IMR-90 (cell line): ENCODE measurements at regions not wholly inside any gene's neighbourhood (a gene's known extent, or its start where the extent isn't known, plus 50 kb on each side); places are given as distances from the start of the nearest gene placed in this dataset.

Experiments
- ATAC-seq: fragments of 200-7000 bp; cut with Tn5 transposase; 2 replicates; pipeline ENCODE4 v1.9.1; 2020; ENCODE audit warnings: low read depth, mild to moderate bottlenecking, moderate library complexity
- BruUV-seq: library from RNA; stranded (reverse); fragments of 400-500 nt; replicated peaks from 2 replicates; lab custom pipeline; 2021; lab: Mats Ljungman, UMichigan
- CTCF ChIA-PET: fragments of 300-600 bp; formaldehyde crosslinking; extraction: SDS; loops from one replicate; lab custom pipeline; 2021; ENCODE audit warnings: antibody characterized with exemption; lab: Yijun Ruan, JAX
- POLR2A ChIA-PET: fragments of 300-600 bp; sonication (Branson Sonifier 250); formaldehyde crosslinking; loops from one replicate; lab custom pipeline; 2022; ENCODE audit warnings: antibody characterized with exemption; ENCODE audit not compliant: unreplicated experiment; lab: Charles Lee
- DNase-seq: peaks from one replicate; pipeline ENCODE4 v3.0.0; 2013
- H2AFZ ChIP-seq: replicated peaks from 2 replicates; pipeline ENCODE3; 2013; ENCODE audit warnings: low read length, mild to moderate bottlenecking; ENCODE audit not compliant: poor library complexity
- H2AK5ac ChIP-seq: 2 replicates; pipeline ENCODE4 v1.6.1; 2013; ENCODE audit warnings: low read depth, low read length, inconsistent platforms
- H2AK9ac ChIP-seq: replicated peaks from 2 replicates; pipeline ENCODE3; 2013; ENCODE audit warnings: mild to moderate bottlenecking, low read depth, low read length, moderate library complexity; ENCODE audit not compliant: poor library complexity
- H2BK120ac ChIP-seq: 2 replicates; pipeline ENCODE4 v1.6.1; 2013; ENCODE audit warnings: low read depth, low read length, inconsistent platforms
- H2BK15ac ChIP-seq: 3 replicates; pipeline ENCODE4 v1.6.1; 2013; ENCODE audit warnings: low read depth, low read length, inconsistent platforms
- H2BK20ac ChIP-seq: 2 replicates; pipeline ENCODE4 v1.6.1; 2013; ENCODE audit warnings: low read depth, mild to moderate bottlenecking, inconsistent platforms, low read length, moderate library complexity
- H2BK5ac ChIP-seq: 2 replicates; pipeline ENCODE4 v1.6.1; 2013; ENCODE audit warnings: mild to moderate bottlenecking, low read depth, low read length, inconsistent platforms; ENCODE audit not compliant: poor library complexity, severe bottlenecking
- H3K14ac ChIP-seq: replicated peaks from 2 replicates; pipeline ENCODE4 v1.6.1; 2013; ENCODE audit warnings: low read depth, low read length, inconsistent platforms
- H3K18ac ChIP-seq: 2 replicates; pipeline ENCODE4 v1.6.1; 2013; ENCODE audit warnings: low read depth, low read length, control low read depth
- H3K23ac ChIP-seq: 2 replicates; pipeline ENCODE4 v1.6.1; 2013; ENCODE audit warnings: low read depth, low read length, inconsistent platforms
- H3K27ac ChIP-seq: 2 replicates; pipeline ENCODE4 v1.5.1; 2013; ENCODE audit warnings: mild to moderate bottlenecking, control low read depth, low read length; ENCODE audit not compliant: insufficient read depth
- H3K27me3 ChIP-seq: 2 replicates; pipeline ENCODE4 v1.6.1; 2013; ENCODE audit warnings: low read length; ENCODE audit not compliant: control insufficient read depth, insufficient read depth
- H3K36me3 ChIP-seq: 2 replicates; pipeline ENCODE4 v1.6.1; 2013; ENCODE audit warnings: low read length, mixed read lengths; ENCODE audit not compliant: control insufficient read depth, insufficient read depth
- H3K4ac ChIP-seq: 2 replicates; pipeline ENCODE4 v1.6.1; 2013; ENCODE audit warnings: low read depth, low read length, inconsistent platforms
- H3K4me1 ChIP-seq: 2 replicates; pipeline ENCODE4 v1.6.1; 2013; ENCODE audit warnings: low read length, mixed read lengths; ENCODE audit not compliant: control insufficient read depth, insufficient read depth
- H3K4me2 ChIP-seq: 2 replicates; pipeline ENCODE4 v1.6.1; 2013; ENCODE audit warnings: low read depth, mild to moderate bottlenecking, control low read depth, low read length, moderate library complexity
- H3K4me3 ChIP-seq: 2 replicates; pipeline ENCODE4 v1.5.1; 2013; ENCODE audit warnings: low read depth, mild to moderate bottlenecking, control low read depth, low read length, moderate library complexity; ENCODE audit not compliant: insufficient read depth
- H3K56ac ChIP-seq: 2 replicates; pipeline ENCODE4 v1.6.1; 2013; ENCODE audit warnings: low read length, inconsistent platforms; ENCODE audit not compliant: insufficient read depth; ENCODE audit errors: extremely low read depth
- H3K79me1 ChIP-seq, 2 experiments: 2 replicates each; pipeline ENCODE4 v1.6.1; 2013; ENCODE audit warnings: low read length in 2 of 2, inconsistent platforms in 1 of 2, low read depth in 1 of 2
- H3K9ac ChIP-seq: 2 replicates; pipeline ENCODE4 v1.6.1; 2013; ENCODE audit warnings: low read depth, low read length, control low read depth
- H3K9me1 ChIP-seq: 2 replicates; pipeline ENCODE4 v1.6.1; 2013; ENCODE audit warnings: low read length, inconsistent platforms; ENCODE audit not compliant: insufficient read depth
- H3K9me3 ChIP-seq: 2 replicates; pipeline ENCODE4 v1.6.1; 2013; ENCODE audit warnings: low read length; ENCODE audit not compliant: control insufficient read depth, insufficient read depth
- H4K20me1 ChIP-seq: 2 replicates; pipeline ENCODE4 v1.6.1; 2013; ENCODE audit warnings: low read length, inconsistent platforms; ENCODE audit not compliant: insufficient read depth
- H4K5ac ChIP-seq: 2 replicates; pipeline ENCODE4 v1.6.1; 2013; ENCODE audit warnings: mild to moderate bottlenecking, low read depth, low read length, control low read depth
- H4K8ac ChIP-seq, 2 experiments: 2 replicates each; pipeline ENCODE4 v1.6.1; 2013; ENCODE audit warnings: low read depth in 2 of 2, low read length in 2 of 2, control low read depth in 1 of 2, inconsistent platforms in 1 of 2
- H4K91ac ChIP-seq: 2 replicates; pipeline ENCODE4 v1.6.1; 2013; ENCODE audit warnings: low read depth, low read length, inconsistent platforms; ENCODE audit not compliant: insufficient read depth
- BHLHE40 ChIP-seq: fragments of 150-350 bp; IDR thresholded peaks from 2 replicates; pipeline ENCODE4 v1.6.1; 2016; ENCODE audit warnings: mild to moderate bottlenecking, low read depth, low read length
- CEBPB ChIP-seq: IDR thresholded peaks from 2 replicates; pipeline ENCODE4 v1.6.1; 2012; ENCODE audit warnings: low read depth, low read length, improper control_type of control experiment
- CHD1 ChIP-seq: IDR thresholded peaks from 2 replicates; pipeline ENCODE4 v1.6.1; 2012; ENCODE audit warnings: low read depth, low read length, improper control_type of control experiment
- CTCF ChIP-seq: conservative IDR thresholded peaks from 2 replicates; pipeline ENCODE4 v1.5.1; 2012; ENCODE audit warnings: mild to moderate bottlenecking, low read depth, low read length, improper control_type of control experiment
- ELK1 ChIP-seq: fragments of 150-350 bp; IDR thresholded peaks from 2 replicates; pipeline ENCODE4 v1.6.1; 2016; ENCODE audit warnings: low read depth, mild to moderate bottlenecking, low read length, moderate library complexity, borderline replicate concordance
- FOS ChIP-seq: fragments of 150-350 bp; IDR thresholded peaks from 2 replicates; pipeline ENCODE4 v1.6.1; 2016; ENCODE audit warnings: low read depth, low read length
- MAFK ChIP-seq: IDR thresholded peaks from 2 replicates; pipeline ENCODE4 v1.6.1; 2012; ENCODE audit warnings: low read depth, low read length, improper control_type of control experiment
- MAZ ChIP-seq: IDR thresholded peaks from 2 replicates; pipeline ENCODE4 v1.6.1; 2012; ENCODE audit warnings: low read depth, mild to moderate bottlenecking, low read length, improper control_type of control experiment, moderate library complexity, borderline replicate concordance
- MXI1 ChIP-seq: IDR thresholded peaks from 2 replicates; pipeline ENCODE4 v1.6.1; 2012; ENCODE audit warnings: low read depth, mild to moderate bottlenecking, low read length, moderate library complexity, borderline replicate concordance
- NFE2L2 ChIP-seq: fragments of 150-350 bp; IDR thresholded peaks from 2 replicates; pipeline ENCODE4 v1.6.1; 2016; ENCODE audit warnings: low read depth, mild to moderate bottlenecking, low read length
- POLR2A ChIP-seq: IDR thresholded peaks from 2 replicates; pipeline ENCODE4 v1.6.1; 2012; ENCODE audit warnings: mild to moderate bottlenecking, low read depth, low read length
- RAD21 ChIP-seq: IDR thresholded peaks from 2 replicates; pipeline ENCODE4 v1.6.1; 2012; ENCODE audit warnings: low read length, improper control_type of control experiment
- RCOR1 ChIP-seq: IDR thresholded peaks from 2 replicates; pipeline ENCODE4 v1.6.1; 2012; ENCODE audit warnings: mild to moderate bottlenecking, low read length, improper control_type of control experiment; ENCODE audit not compliant: insufficient replicate concordance
- RFX5 ChIP-seq: IDR thresholded peaks from 2 replicates; pipeline ENCODE4 v1.8.0; 2012; ENCODE audit warnings: low read depth, mild to moderate bottlenecking, low read length, moderate library complexity
- SMC3 ChIP-seq: fragments of 150-350 bp; IDR thresholded peaks from 2 replicates; pipeline ENCODE4 v1.6.1; 2016; ENCODE audit warnings: low read depth, mild to moderate bottlenecking, antibody characterized with exemption, low read length, moderate library complexity
- USF2 ChIP-seq: fragments of 150-350 bp; IDR thresholded peaks from 2 replicates; pipeline ENCODE4 v1.6.1; 2017; ENCODE audit warnings: mild to moderate bottlenecking, antibody characterized with exemption, low read length, low read depth
- WGBS, 2 experiments: methylation state at CpG; one replicate each; pipeline versions ENCODE4 v1.1.5 to v1.1.7; 2013; ENCODE audit warnings: missing lambda C conversion rate in 2 of 2; ENCODE audit not compliant: insufficient read length in 1 of 2; ENCODE audit errors: extremely low coverage in 2 of 2; 5-methylcytosine and 5-hydroxymethylcytosine counted together
- dilution Hi-C: fragments of 300-500 bp; cut with HindIII; formaldehyde crosslinking; loops from one replicate; pipeline ENCODE4 v1.14.3; 2018; ENCODE audit warnings: low sequenced_read_pairs; ENCODE audit not compliant: unreplicated experiment
- in situ Hi-C: fragments of 300-500 bp; cut with MboI; formaldehyde crosslinking; loops from 3 replicates; pipeline ENCODE4 v1.14.3; 2019; ENCODE audit warnings: low sequenced_read_pairs, inconsistent platforms, mixed read lengths
- intact Hi-C: fragments of 100-400 bp; cut with micrococcal nuclease; formaldehyde crosslinking; loops from 2 replicates; pipeline ENCODE4 v1.10.0; 2022

GRCh38 chr1:71273334-71273733 lies 192.5 kb upstream of the ZRANB2 start:
- Histone ChIP-seq H3K9me1 (no peaks in the 10 kb centered on the region), H3K9ac (no peak overlapping the region), H3K23ac (no peak overlapping the region), H3K56ac (no peak overlapping the region), H3K14ac (no peak overlapping the region), H4K20me1 (no peaks in the 10 kb centered on the region), H4K5ac (no peak overlapping the region), H3K9me3 (no peaks in the 10 kb centered on the region), H2AK9ac (no peak overlapping the region), H4K8ac (no peak overlapping the region), H3K18ac (no peak overlapping the region), H3K27me3 (no peaks in the 10 kb centered on the region), H2BK120ac (no peak overlapping the region), H3K4ac (no peak overlapping the region), H3K4me2 (no peak overlapping the region), H4K91ac (no peak overlapping the region), H3K4me1 (no peaks in the 10 kb centered on the region), H3K79me1 (no peaks in the 10 kb centered on the region), H2AFZ (no peak overlapping the region), H3K27ac (no peak overlapping the region), H3K36me3 (no peaks in the 10 kb centered on the region), H2BK20ac (no peak overlapping the region), H2AK5ac (no peak overlapping the region), H3K4me3 (no peak overlapping the region), H2BK15ac (no peak overlapping the region), H2BK5ac (no peak overlapping the region)
- intact Hi-C loops, result no loop called here
- WGBS, 2 experiments, result no CpG with 5 or more reads among the region's 6 CpGs
- DNase-seq (no peak), ATAC-seq (no peak)
- in situ Hi-C loops, result no loop called here
- CTCF ChIA-PET, result no interaction called here
- POLR2A ChIA-PET, result no interaction called here
- dilution Hi-C loops, result no loop called here
- TF ChIP-seq RFX5 (no peak), SMC3 (no peak), MAZ (no peak), RCOR1 (no peak), USF2 (no peak), BHLHE40 (no peak), MXI1 (no peak), RAD21 (no peak), CTCF (no peak), CHD1 (no peak), CEBPB (no peak), FOS (no peak), POLR2A (no peak), NFE2L2 (no peak), MAFK (no peak), ELK1 (no peak)
- BruUV-seq, result no TSS peak
